Ovary (tissue), 3 donors: ENCODE measurements at regions not wholly inside any gene's neighbourhood (a gene's known extent, or its start where the extent isn't known, plus 50 kb on each side); places are given as distances from the start of the nearest gene placed in this dataset.

Experiments used
- EP300 ChIP-seq: sonication (generic); formaldehyde crosslinking; IDR thresholded peaks from one replicate; pipeline ENCODE4 v1.6.1; 2017; ENCODE audit warnings: antibody characterized with exemption
- POLR2A ChIP-seq: fragments of 450-650 bp; IDR thresholded peaks from one replicate; pipeline ENCODE4 v1.6.1; 2017; ENCODE audit warnings: antibody characterized with exemption, mild to moderate bottlenecking, moderate library complexity
- TF ChIP-seq, protein P1 (sequence below), 3 donors: fragments of 450-650 bp in 2 of 3; fragments of 200-600 bp in 1 of 3; IDR thresholded peaks; one replicate each; pipeline versions ENCODE4 v1.5.1 to v1.8.0; 2016 to 2022; ENCODE audit warnings: antibody characterized with exemption in 3 of 3, mild to moderate bottlenecking in 1 of 3
- donor health status: DM: no; HTN: no; CAD: no.

DNA sequence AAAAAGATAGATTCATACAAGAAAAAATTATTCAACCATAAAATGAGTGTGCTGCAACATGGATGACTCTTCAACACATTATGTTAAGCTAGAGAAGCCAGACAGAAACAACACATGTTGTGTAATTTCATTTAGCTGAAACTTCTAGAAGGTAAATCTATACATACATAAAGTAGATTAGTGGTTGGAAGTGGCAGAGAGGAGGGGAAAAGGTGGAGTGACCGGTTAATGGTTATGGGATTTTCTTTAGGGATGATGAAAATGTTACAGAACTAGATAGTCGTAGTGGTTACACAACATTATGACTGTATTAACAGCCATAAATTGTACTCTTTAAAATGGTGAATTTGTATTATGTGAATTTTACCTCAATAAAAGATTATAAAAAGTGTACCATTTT is 304.1 kb upstream of the SLC35B3 start:
- TF ChIP-seq, protein P1, sequence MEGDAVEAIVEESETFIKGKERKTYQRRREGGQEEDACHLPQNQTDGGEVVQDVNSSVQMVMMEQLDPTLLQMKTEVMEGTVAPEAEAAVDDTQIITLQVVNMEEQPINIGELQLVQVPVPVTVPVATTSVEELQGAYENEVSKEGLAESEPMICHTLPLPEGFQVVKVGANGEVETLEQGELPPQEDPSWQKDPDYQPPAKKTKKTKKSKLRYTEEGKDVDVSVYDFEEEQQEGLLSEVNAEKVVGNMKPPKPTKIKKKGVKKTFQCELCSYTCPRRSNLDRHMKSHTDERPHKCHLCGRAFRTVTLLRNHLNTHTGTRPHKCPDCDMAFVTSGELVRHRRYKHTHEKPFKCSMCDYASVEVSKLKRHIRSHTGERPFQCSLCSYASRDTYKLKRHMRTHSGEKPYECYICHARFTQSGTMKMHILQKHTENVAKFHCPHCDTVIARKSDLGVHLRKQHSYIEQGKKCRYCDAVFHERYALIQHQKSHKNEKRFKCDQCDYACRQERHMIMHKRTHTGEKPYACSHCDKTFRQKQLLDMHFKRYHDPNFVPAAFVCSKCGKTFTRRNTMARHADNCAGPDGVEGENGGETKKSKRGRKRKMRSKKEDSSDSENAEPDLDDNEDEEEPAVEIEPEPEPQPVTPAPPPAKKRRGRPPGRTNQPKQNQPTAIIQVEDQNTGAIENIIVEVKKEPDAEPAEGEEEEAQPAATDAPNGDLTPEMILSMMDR (IDR thresholded peaks at IDR 0.05), result no peak
- TF ChIP-seq POLR2A, result no peak
- TF ChIP-seq EP300, result no peak
